B cell (primary cell): ENCODE measurements at regions not wholly inside any gene's neighbourhood (a gene's known extent, or its start where the extent isn't known, plus 50 kb on each side); places are given as distances from the start of the nearest gene placed in this dataset.

Experiments used
- CTCF ChIP-seq: fragments of 200-600 bp; IDR thresholded peaks from one replicate; pipeline ENCODE4 v1.8.0; 2022; ENCODE audit warnings: antibody characterized with exemption, mild to moderate bottlenecking
- EZH2 ChIP-seq: IDR thresholded peaks from 2 replicates; pipeline ENCODE4 v1.6.1; 2012; ENCODE audit warnings: borderline replicate concordance, low read depth, mild to moderate bottlenecking, moderate library complexity, low read length; ENCODE audit not compliant: insufficient read depth, poor library complexity, severe bottlenecking

GRCh38 chr1:193486671-193487229 lies 300.3 kb upstream of the B3GALT2 start:
- no peak for TF ChIP-seq CTCF
- no peak for TF ChIP-seq EZH2
